ENCODE measurements at regions not wholly inside any gene's neighbourhood (a gene's known extent, or its start where the extent isn't known, plus 50 kb on each side); places are given as distances from the start of the nearest gene placed in this dataset.

GRCh38 chr3:80983753-80984152 is 777.7 kb downstream of the GBE1 start:
- intact Hi-C loops (cut with DNase I; ENCODE audit: low total_unique reads), result no loop called here

DNA sequence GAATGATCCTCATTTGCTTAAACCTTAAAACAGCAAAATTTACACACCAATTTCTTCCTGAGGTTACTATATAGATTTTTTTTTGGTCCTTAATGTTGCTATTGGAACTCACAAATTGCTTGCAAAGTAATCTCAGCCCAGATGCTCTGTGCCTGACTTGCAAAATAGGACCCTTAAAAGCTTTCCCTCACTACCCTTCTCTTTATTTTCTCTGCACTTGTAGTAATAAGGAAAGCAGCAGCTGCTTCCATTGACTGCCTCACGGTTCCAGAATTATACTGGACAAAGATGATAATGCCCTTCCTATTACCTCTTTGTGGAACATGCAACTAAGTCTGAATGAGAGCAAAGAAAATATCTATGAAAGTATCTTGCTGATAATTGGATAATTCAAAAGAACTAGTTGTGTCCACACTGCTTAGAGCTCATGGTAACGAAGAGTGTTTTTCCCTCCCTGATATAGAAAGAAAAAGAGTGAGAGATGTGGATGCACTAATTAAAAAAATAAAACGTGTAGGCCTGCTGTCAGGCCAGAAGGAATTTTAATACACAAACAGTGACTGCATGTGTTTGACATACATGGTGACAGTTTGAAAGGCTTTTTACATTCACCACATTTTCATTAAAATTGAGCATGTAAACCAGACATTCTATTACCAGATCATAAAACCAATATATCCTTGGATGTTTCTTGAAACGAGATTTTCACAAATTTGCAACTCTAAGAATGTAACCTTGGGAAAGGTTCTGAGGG is 783.1 kb downstream of the GBE1 start:
- no peak overlapping the region for H3K4me3 ChIP-seq
- H3K27me3 ChIP-seq, result no peaks in the 10 kb centered on the region
- H3K4me1 ChIP-seq, result no peaks in the 10 kb centered on the region
- no peak overlapping the region for H3K27ac ChIP-seq
- DNase-seq, result no peak
- TF ChIP-seq, protein P1, sequence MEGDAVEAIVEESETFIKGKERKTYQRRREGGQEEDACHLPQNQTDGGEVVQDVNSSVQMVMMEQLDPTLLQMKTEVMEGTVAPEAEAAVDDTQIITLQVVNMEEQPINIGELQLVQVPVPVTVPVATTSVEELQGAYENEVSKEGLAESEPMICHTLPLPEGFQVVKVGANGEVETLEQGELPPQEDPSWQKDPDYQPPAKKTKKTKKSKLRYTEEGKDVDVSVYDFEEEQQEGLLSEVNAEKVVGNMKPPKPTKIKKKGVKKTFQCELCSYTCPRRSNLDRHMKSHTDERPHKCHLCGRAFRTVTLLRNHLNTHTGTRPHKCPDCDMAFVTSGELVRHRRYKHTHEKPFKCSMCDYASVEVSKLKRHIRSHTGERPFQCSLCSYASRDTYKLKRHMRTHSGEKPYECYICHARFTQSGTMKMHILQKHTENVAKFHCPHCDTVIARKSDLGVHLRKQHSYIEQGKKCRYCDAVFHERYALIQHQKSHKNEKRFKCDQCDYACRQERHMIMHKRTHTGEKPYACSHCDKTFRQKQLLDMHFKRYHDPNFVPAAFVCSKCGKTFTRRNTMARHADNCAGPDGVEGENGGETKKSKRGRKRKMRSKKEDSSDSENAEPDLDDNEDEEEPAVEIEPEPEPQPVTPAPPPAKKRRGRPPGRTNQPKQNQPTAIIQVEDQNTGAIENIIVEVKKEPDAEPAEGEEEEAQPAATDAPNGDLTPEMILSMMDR (IDR thresholded peaks at IDR 0.05), result no peak
- TF ChIP-seq POLR2A (IDR thresholded peaks at IDR 0.05), result no peak
- H3K9me3 ChIP-seq, result no peaks in the 10 kb centered on the region
- no peaks in the 10 kb centered on the region for H3K36me3 ChIP-seq (ENCODE audit: low read depth, missing control alignments)
- intact Hi-C loops (cut with DNase I; ENCODE audit: low total_unique reads), result no loop called here
- WGBS, 2 donors, result 52 to 58% methylated on average over 4 of the region's 4 CpGs

More at GRCh38 chr3:80983753-80984152, 777.7 kb downstream of the GBE1 start:
- Histone ChIP-seq H3K27me3 (no peaks in the 10 kb centered on the region), H3K9me3 (no peaks in the 10 kb centered on the region), H3K27ac (no peak overlapping the region), H3K36me3 (ENCODE audit: low read depth, missing control alignments) (no peaks in the 10 kb centered on the region), H3K4me1 (no peaks in the 10 kb centered on the region), H3K4me3 (no peak overlapping the region)
- no peak for DNase-seq
- 45 to 56% methylated on average over 3 of the region's 3 CpGs for WGBS, 2 donors
- TF ChIP-seq, protein P1 (IDR thresholded peaks at IDR 0.05), result no peak
- TF ChIP-seq POLR2A (IDR thresholded peaks at IDR 0.05), result no peak

GRCh38 chr3:80970292-80970691 is 791.2 kb downstream of the GBE1 start:
- Histone ChIP-seq H3K4me3 (no peak overlapping the region), H3K27me3 (no peaks in the 10 kb centered on the region), H3K4me1 (no peaks in the 10 kb centered on the region), H3K27ac (no peak overlapping the region), H3K9me3 (no peaks in the 10 kb centered on the region), H3K36me3 (ENCODE audit: low read depth, missing control alignments) (no peaks in the 10 kb centered on the region)
- no peak for TF ChIP-seq POLR2A (IDR thresholded peaks at IDR 0.05)
- TF ChIP-seq, protein P1 (IDR thresholded peaks at IDR 0.05), result no peak
- intact Hi-C loops (cut with DNase I; ENCODE audit: low total_unique reads), result no loop called here
- DNase-seq, result no peak
- WGBS, 2 donors, result 84 to 85% methylated on average over 1 of the region's 1 CpG

GRCh38 chr3:80929576-80929975 is 831.9 kb downstream of the GBE1 start:
- DNase-seq, result no peak
- WGBS, 2 donors, result 93 to 97% methylated on average over 1 of the region's 1 CpG
- Histone ChIP-seq H3K4me3 (no peak overlapping the region), H3K27ac (no peak overlapping the region), H3K4me1 (no peaks in the 10 kb centered on the region), H3K36me3 (ENCODE audit: low read depth, missing control alignments) (no peaks in the 10 kb centered on the region), H3K27me3 (no peaks in the 10 kb centered on the region), H3K9me3 (no peaks in the 10 kb centered on the region)
- intact Hi-C loops (cut with DNase I; ENCODE audit: low total_unique reads), result no loop called here
- no peak for TF ChIP-seq POLR2A (IDR thresholded peaks at IDR 0.05)
- TF ChIP-seq, protein P1 (IDR thresholded peaks at IDR 0.05), result no peak

- Histone ChIP-seq H3K4me3 (no peak overlapping the region), H3K27me3 (no peaks in the 10 kb centered on the region), H3K9me3 (no peaks in the 10 kb centered on the region), H3K36me3 (ENCODE audit: low read depth, missing control alignments) (no peaks in the 10 kb centered on the region), H3K4me1 (no peaks in the 10 kb centered on the region), H3K27ac (no peak overlapping the region)
- TF ChIP-seq, protein P1 (IDR thresholded peaks at IDR 0.05), result no peak
- TF ChIP-seq POLR2A (IDR thresholded peaks at IDR 0.05), result no peak
- intact Hi-C loops (cut with DNase I; ENCODE audit: low total_unique reads), result no loop called here
- no peak for DNase-seq
- WGBS, 2 donors, result 43 to 52% methylated on average over 4 of the region's 4 CpGs
These were observed 846.6 kb downstream of the GBE1 start for GRCh38 chr3:80914854-80915253.

Measured in testis (tissue), 2 donors.